ENCODE measurements at regions not wholly inside any gene's neighbourhood (a gene's known extent, or its start where the extent isn't known, plus 50 kb on each side); places are given as distances from the start of the nearest gene placed in this dataset.
A peak's percentile ranks its signal among the peaks of the same experiment; 100 is the strongest.

DNA sequence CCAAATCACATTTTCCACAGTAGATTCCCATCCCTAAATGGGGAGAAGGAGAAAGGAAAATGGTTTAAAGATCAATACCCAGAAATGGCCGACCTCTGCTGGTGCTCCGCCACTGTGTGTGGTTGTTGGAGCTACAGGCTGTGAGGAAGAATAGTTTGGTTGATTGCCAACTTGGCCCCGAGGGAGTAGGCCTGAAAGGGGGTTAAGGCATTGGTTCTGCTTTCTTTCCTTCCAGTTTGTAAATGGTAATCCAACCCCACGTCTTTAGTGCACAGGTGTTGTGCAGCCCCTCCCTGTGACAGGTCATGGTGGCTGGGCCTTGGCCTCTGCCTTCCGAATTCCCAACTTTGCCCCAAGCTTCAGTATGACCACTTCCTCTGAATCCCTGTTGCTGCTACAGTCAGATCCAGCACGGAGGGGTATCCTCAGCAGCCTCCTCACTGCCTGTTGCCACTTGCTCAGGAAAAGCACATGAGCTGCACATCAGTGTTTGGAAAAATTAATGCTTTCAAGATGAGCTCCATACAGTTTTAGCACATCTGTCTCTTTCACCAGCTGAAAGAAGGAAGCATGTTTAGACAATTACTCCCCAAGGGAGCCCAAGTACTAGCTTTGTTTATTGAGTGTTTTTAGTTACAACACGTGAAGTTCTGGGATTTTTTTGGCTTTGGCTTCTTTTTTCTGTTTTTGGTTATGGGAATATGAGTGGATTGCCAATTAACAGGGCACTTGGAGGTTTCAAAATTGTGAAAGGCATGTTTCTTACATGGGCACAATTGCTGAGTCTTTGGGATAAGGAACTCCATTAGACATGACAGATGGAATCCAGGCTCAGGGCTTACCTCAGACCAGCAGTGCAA is 92.3 kb upstream of the ROPN1 start:
- intact Hi-C loops (cut with DNase I) = loop anchor here (10.0 kb wide), 1 partner anchor 191 kb away; no protein-coding TSS in a partner anchor

DNA sequence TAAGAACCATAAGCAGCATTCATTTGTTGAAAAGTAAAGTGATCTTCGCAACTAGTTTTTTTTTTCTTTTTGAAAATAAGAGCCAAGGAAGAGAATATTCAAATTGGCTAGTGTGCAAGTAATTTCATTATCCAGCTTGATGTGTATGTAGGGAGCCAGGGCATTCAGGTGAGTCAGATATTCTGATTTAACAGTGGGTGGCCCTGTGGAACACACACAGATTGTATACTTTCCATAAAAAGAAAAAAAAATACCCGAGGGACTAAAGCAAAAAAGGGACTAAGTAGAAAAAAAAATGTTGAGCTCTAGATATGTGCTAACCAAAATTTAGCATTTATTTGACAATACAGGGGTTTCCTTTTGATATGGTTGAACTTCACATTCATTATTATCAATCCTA is 96.9 kb upstream of the ROPN1 start:
- intact Hi-C loops (cut with DNase I) = loop anchor here (10.0 kb wide), 1 partner anchor 186 kb away; no protein-coding TSS in a partner anchor
- ATAC-seq = no peak

More for the DNA sequence above, 92.3 kb upstream of the ROPN1 start:
- DNase-seq (ENCODE audit: low spot score) = peak; percentile 62
- peak; percentile 96 for ATAC-seq

DNA sequence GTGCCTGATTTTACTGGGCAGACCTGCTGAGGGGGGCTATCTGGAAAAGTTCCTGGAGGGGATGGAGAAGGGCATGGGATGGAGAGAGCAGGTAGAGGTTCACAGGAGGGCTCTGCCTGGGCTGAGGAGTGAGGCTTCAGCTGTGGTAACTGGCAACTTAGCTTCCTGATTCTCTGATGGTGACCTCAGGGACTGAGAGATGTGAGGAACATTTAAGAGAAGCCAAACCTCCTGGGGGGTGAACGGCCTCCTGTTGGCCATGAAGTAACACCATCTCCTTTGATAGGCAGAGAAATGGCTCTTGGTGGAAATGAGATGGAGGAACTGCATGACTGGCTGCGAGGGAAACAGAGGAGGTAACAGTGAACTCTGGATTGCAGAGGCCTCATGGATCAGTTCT is 97.3 kb upstream of the ROPN1 start:
- ATAC-seq (no peak), DNase-seq (ENCODE audit: low spot score) (no peak)
- intact Hi-C loops (cut with DNase I) = loop anchor here (10.0 kb wide), 1 partner anchor 186 kb away; no protein-coding TSS in a partner anchor

More for the DNA sequence above, 96.9 kb upstream of the ROPN1 start:
- DNase-seq (ENCODE audit: low spot score) = no peak

DNA sequence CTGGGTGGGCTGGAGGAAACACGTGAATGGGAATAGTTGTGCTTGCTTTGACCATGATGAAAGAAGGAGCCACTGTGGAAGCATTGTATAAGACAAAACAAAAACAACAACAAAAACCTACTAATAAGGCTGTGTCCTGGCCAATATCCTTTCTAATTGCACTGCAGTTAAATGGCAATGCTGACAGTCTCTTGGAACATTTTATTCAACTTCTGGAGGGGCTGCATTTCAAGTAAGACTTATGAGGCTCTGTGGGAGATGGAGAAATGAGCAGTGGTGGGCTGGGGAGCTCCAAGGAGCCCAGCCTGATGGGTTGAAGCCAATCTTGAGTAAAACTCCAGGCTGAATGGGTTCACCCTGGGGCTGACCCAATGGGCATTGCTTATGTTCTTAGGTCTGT is 99.8 kb upstream of the ROPN1 start:
- no peak for ATAC-seq
- intact Hi-C loops (cut with DNase I) = no loop called here
- DNase-seq (ENCODE audit: low spot score) = no peak

DNA sequence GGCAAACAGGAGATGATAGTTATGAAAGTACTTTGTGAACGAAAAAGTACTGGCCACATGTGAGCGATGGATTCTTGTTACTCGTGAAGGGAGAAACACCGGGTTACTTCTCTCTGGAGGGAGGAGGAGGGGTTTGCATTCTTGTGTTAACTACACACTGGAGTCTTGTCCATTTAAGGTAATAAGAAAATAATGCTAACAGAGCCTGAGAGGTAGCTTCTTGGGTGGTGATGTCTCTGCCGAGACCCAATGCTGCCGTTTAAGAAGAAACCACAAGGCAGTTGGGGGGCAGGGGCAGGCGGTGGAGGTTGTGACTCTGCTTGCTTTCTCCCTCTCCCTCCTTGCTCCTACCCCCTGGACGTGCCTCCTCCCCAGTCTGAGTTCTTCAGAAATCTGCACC is 100.9 kb upstream of the ROPN1 start:
- ATAC-seq (no peak), DNase-seq (ENCODE audit: low spot score) (no peak)
- intact Hi-C loops (cut with DNase I) = no loop called here

DNA sequence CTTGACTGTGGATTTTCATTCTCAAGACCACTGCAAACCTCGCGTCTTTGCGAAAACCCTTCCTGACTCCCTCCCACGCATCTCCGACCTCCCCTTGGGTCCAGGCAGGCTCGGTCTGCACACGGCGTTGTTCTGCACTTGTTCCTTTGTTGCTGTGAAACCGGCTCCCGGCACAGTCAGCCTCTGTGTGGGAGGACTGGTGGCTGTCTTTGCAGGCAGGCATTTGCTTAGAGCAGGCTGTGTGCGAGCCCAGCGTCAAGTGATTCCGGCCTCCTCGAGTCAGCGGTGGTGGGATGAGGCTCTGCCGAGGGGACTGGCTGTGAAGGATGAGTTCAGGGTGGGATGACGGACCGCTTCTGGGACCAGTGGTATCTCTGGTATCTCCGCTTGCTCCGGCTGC is 102.6 kb upstream of the ROPN1 start:
- intact Hi-C loops (cut with DNase I) = no loop called here
- DNase-seq (ENCODE audit: low spot score) = no peak
- ATAC-seq = peak; percentile 49

DNA sequence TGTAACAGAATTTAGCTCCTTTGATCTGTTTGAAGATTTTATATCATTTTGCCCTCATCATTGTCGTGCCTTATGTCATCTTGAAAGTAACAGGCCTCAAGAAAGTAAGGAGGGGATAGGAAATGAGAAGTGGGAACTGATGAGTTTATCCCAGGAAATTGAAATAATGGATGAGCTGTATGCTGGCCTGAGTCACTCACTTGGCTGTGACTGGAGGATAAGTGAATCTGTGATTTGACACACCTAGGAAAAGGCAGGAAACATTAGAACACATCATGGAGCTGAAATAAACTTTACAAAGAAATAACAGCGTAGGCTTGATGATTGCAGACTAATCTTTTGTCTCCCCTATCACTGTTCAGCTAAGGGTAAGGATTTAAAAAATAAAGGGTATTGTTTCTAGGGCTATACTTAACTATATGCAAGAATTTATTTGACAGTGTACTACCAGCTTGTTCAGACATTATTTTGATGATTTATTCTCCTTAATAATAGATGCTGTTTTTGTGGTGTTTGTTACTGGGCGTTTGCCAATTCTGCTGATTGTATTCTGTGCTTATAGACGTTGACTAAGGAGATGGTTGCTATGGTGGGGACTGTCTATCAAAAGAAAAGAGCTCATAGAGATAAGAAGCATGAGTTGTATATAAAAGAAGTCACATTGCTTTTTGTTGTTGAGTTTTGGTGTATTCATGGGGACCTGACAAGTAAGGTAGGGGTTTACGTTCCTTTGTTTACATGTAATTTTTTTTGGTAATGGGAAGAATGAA is 105.6 kb upstream of the ROPN1 start:
- no peak for DNase-seq (ENCODE audit: low spot score)
- no peak for ATAC-seq
- intact Hi-C loops (cut with DNase I) = no loop called here

DNA sequence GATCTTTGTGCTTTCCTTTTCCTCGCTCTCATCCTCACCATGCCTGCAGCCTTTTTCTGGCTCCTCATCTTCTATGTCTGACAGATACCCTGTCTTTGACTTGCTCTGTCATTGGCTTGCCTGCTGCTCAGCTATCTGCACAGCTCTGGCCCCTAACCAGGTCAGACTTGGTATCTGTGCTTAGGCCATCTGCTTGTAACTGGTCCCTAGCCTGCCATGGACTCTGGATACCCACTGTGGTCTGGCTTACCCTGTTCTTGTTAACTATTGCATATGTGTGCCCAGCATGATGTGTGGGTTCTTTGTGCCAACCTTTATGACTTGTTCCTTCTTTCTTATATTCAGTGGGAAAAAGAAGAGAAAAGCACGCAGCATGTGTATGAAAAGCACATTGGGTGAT is 109.7 kb upstream of the ROPN1 start:
- intact Hi-C loops (cut with DNase I) = no loop called here
- ATAC-seq = no peak
- no peak for DNase-seq (ENCODE audit: low spot score)

DNA sequence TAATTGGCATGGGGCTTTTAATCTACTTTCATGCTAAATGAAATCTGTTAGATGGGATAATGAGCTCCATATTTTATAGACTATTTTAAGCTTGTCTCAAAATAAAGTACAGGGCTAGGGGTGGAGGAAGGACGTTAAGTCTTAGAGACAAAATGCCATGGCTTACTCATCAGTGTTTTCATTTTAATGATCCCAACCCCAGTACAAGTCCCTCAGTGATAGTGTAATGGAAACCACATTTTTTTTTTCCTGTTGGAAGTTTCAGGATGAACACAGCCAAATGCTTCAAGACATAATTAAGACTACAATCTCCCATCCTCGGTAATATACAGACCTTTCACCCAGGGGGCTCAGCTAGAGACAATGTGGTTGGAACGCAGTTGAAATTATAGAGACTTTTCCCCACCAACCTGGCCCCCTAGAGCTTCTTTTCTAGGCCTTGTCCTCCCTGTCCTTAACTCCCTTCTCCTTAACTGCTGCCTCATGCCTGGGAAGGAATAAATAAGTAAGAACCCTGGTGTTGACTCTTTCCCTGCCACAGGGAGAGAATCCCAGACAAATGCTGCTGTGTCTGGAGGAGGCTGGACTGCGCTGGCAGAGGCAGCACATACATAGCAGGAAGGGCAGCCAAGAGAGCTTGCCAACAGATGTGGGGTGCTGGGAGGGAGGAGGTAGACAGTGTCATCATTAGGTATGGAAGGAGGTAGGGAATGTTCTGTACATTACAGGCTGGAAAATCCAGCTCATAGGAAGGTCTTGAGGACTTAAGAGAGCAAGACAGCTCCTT is 115.4 kb upstream of the ROPN1 start:
- DNase-seq (ENCODE audit: low spot score) = no peak
- intact Hi-C loops (cut with DNase I) = no loop called here
- ATAC-seq = peak; percentile 26

DNA sequence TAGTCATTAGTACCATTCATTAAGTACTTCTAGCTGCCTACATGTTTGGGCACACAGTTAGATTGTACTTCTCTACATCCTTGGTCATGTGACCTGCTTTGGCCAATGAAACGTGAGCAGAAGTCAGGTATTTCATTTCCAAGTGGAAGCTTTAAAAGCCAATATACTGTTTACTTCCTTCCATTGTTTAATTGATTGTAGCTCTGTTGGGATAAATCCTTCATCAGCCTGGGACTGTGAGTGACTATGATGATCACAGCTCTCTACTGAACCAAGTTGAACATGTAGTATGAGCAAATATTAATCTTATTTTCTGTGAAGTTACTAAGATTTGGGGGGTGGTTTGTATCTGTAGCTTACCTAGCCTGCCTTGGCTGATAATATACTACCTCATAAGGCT is 116.5 kb upstream of the ROPN1 start:
- intact Hi-C loops (cut with DNase I) = no loop called here

DNA sequence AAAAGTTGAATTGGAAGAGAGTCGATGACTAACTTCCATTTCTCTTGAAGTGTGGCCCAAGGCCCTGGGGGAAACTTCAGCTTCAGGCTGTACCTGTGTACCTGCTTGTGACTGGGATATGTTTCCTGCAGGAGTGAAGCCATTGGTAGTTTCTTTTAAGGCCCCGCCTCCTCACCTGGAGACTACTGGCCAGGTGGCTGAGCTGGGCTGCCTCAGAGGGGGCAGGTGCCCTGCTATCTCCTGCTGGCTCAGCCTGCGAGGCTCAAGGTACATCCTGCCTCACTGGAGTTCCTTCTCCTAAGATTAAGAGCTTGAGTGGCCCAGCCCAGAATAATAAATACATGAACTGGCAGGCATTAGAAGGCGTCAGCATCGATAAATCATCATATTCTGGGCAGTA is 121.6 kb upstream of the ROPN1 start:
- intact Hi-C loops (cut with DNase I) = no loop called here
- ATAC-seq (no peak), DNase-seq (ENCODE audit: low spot score) (no peak)

More for the DNA sequence above, 116.5 kb upstream of the ROPN1 start:
- DNase-seq (ENCODE audit: low spot score) (no peak), ATAC-seq (no peak)

DNA sequence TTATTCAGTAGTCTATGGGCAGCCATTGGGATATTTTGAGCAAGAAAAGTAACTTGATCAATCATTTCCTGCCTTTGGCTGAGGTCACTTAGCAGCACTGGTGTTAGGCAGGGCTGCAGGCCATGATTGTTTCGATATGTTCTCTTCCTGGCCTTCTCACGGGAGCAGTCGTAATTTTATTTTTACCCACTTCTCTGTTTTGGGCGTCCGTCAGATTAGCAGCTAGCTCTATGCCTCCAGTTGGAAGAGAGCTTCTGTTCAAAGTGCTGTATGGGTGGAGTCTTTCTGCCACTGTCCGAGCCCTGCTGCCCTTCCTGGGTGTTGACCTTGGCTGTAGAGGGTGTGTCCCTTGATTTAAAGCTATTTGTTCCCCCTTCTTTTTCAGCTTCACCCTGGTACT is 123.4 kb upstream of the ROPN1 start:
- DNase-seq (ENCODE audit: low spot score) = no peak
- intact Hi-C loops (cut with DNase I) = no loop called here
- peak; percentile 68 for ATAC-seq

DNA sequence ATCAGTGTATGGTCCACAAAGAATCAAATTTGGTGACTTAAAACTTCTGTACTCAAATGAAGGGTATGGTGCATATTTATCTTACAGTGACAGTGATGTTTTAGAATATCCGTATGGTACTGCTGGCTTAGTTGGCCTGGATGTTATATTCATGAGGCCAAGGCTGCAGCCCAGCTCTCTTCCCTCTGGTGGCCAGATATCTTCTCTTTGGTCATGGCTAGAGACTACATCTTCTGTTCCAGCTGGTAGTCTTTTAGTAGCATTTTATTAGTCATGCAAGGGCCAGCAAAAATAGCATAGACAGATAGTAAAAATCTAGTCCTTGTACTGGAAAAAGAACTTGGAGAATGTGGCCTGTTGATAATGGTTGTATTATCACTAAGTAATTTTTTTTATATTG is 124.0 kb upstream of the ROPN1 start:
- intact Hi-C loops (cut with DNase I) = no loop called here
- DNase-seq (ENCODE audit: low spot score) (no peak), ATAC-seq (no peak)

DNA sequence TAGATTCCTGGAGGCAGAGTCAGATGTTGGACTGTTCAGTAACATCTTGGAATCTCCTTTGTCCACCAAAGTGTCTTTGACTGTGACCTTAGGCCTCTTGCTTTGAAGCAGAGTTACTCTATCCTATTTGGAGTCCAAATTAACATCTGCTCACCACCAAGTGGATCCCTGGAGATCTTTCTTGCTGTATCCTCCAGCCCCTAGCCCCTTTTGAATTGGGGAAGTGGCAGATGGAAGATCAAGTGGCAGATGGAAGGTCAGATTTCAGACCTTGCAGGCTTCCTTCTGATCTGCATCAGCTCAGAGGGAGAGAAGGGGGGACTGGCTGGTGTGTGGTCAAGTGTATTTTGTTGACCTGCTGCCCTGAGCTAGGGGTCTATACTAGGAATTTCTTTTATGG is 125.0 kb upstream of the ROPN1 start:
- ATAC-seq = no peak
- no peak for DNase-seq (ENCODE audit: low spot score)
- intact Hi-C loops (cut with DNase I) = no loop called here

DNA sequence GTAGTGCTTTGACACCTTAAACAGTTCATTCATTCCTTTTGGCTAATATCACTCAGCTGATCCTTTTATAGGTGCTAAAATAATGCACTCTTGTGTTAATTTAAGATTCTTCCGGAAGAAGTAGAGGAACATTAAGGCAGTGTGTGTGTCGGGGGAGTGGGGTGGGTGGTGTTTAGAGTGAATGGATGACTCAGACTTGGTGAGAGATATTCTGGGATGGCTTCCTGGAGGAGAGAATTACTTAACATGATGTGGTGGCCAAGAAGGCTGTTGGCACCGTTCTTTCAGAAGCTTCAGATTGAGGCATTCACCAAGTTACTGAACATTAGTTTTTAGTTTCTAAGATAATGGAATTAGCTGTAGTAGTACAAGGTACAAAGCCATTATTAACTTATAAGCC is 125.6 kb upstream of the ROPN1 start:
- ATAC-seq (no peak), DNase-seq (ENCODE audit: low spot score) (no peak)
- intact Hi-C loops (cut with DNase I) = no loop called here

DNA sequence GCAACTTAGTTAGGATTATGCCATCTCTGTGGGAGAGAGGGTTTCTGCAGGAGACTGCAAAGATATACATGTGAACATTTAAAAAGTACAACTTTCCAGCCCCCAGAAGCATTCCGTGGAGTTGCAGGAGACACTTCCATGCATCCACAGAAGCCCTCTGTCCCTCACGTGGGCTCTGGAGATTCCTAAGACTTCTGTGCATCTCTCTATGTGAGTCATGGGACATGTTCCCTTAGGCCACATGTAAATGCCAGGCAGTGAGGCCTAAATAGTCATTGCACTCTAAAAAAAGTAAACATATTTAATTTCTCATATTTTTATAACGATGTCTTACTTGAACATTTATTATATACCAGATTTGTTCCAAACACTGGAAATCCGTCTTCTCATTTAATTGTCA is 126.5 kb upstream of the ROPN1 start:
- intact Hi-C loops (cut with DNase I) = no loop called here
- ATAC-seq (no peak), DNase-seq (ENCODE audit: low spot score) (no peak)

DNA sequence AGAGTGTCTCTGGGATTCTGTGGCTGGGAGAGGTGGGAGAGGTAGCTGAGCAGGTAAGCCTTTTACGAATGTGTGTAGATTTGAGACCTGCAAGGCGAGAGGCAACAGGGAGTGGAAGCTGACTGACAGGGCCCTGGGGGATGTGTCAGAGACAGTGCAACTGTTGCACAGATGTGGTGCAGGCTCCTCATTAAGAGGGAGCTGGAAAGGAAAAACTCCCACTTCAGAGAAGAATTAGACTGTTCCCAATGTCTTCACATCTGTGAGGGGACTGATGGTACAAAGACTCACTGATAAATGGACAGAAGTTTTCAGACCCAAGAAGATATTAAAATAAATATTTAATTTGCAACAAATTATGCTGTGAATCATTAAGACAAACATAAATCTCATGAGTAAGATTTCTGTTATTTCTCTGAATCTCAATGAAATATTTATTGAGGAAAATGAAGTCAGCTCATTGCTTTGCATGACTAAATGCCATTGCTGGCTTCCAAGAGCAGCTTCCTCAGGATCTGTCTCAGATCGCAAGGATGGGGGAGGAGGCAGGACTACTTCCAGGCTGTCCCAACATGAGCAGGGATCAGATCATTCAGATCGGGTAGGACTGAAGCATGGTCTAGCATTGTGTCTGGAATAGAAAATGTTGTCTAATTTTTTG is 127.3 kb upstream of the ROPN1 start:
- ATAC-seq (no peak), DNase-seq (ENCODE audit: low spot score) (no peak)
- intact Hi-C loops (cut with DNase I) = no loop called here

DNA sequence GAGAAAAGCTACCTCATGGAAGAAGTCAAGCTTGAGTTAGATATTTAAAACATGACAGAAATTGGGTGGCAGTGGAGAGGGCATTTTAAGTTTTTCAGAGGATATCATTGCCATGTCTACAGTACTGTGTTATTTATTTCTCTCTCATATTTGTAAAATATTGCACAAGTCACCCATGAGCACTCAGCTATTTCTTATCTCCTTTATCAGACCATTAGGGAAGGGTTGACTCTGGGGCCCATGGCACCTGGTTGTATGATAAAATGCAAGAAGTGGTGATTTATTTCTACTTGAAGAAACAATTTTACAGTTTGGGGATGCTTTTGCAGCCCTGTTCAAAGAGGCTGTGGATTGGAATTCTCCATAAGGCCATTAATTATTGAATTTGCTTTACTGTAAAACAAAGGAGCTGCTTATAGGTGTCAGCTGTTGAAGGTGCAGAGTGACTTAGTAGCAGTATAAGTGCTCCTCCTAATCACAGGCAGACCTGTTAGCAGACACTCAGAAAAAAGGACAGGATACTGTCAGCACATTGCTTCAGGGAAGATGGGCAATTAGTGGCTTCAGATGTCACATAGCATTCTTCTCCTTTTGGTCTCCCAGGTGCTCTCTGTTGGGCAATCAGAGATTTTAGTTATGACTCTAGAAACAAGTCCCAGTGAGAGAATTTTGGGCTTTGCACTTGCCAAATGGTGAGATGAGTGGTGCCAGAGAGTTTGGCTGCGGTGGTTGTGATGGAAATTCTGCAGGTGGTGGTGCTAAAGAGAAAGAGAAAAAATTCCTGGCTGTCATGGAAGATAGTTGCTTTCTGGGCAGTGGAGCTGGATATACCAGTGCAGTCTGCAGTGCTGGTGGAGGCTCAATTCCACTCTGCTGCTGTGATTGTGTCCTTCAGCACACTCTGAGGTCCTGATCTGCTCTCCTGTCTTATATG is 129.7 kb upstream of the ROPN1 start:
- DNase-seq (ENCODE audit: low spot score) (no peak), ATAC-seq (no peak)
- intact Hi-C loops (cut with DNase I) = no loop called here

Data from sciatic nerve (tissue), 2 donors.